ENCODE measurements at regions not wholly inside any gene's neighbourhood (a gene's known extent, or its start where the extent isn't known, plus 50 kb on each side); places are given as distances from the start of the nearest gene placed in this dataset.

GRCh38 chr10:28815681-28816080 is 138.4 kb downstream of the BAMBI start:
- TF ChIP-seq, protein P1, sequence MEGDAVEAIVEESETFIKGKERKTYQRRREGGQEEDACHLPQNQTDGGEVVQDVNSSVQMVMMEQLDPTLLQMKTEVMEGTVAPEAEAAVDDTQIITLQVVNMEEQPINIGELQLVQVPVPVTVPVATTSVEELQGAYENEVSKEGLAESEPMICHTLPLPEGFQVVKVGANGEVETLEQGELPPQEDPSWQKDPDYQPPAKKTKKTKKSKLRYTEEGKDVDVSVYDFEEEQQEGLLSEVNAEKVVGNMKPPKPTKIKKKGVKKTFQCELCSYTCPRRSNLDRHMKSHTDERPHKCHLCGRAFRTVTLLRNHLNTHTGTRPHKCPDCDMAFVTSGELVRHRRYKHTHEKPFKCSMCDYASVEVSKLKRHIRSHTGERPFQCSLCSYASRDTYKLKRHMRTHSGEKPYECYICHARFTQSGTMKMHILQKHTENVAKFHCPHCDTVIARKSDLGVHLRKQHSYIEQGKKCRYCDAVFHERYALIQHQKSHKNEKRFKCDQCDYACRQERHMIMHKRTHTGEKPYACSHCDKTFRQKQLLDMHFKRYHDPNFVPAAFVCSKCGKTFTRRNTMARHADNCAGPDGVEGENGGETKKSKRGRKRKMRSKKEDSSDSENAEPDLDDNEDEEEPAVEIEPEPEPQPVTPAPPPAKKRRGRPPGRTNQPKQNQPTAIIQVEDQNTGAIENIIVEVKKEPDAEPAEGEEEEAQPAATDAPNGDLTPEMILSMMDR (IDR thresholded peaks at IDR 0.05) = no peak
- TF ChIP-seq POLR2AphosphoS5 (IDR thresholded peaks at IDR 0.05; ENCODE audit: low read depth, low read length) (no peak), SIN3A (IDR thresholded peaks at IDR 0.05; ENCODE audit: borderline replicate concordance, insufficient read depth, low read depth, low read length) (no peak)
- TF ChIP-seq, protein P2, sequence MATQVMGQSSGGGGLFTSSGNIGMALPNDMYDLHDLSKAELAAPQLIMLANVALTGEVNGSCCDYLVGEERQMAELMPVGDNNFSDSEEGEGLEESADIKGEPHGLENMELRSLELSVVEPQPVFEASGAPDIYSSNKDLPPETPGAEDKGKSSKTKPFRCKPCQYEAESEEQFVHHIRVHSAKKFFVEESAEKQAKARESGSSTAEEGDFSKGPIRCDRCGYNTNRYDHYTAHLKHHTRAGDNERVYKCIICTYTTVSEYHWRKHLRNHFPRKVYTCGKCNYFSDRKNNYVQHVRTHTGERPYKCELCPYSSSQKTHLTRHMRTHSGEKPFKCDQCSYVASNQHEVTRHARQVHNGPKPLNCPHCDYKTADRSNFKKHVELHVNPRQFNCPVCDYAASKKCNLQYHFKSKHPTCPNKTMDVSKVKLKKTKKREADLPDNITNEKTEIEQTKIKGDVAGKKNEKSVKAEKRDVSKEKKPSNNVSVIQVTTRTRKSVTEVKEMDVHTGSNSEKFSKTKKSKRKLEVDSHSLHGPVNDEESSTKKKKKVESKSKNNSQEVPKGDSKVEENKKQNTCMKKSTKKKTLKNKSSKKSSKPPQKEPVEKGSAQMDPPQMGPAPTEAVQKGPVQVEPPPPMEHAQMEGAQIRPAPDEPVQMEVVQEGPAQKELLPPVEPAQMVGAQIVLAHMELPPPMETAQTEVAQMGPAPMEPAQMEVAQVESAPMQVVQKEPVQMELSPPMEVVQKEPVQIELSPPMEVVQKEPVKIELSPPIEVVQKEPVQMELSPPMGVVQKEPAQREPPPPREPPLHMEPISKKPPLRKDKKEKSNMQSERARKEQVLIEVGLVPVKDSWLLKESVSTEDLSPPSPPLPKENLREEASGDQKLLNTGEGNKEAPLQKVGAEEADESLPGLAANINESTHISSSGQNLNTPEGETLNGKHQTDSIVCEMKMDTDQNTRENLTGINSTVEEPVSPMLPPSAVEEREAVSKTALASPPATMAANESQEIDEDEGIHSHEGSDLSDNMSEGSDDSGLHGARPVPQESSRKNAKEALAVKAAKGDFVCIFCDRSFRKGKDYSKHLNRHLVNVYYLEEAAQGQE (IDR thresholded peaks at IDR 0.05; ENCODE audit: insufficient read depth in 1 of 2, low read depth in 2 of 2, low read length in 1 of 2) = no peak

Measured in Panc1 (cell line).